Panc1 (cell line): ENCODE measurements at regions not wholly inside any gene's neighbourhood (a gene's known extent, or its start where the extent isn't known, plus 50 kb on each side); places are given as distances from the start of the nearest gene placed in this dataset.

Experiments
- CTCF ChIP-seq: fragments of 450-650 bp; IDR thresholded peaks from 2 replicates; pipeline ENCODE4 v1.5.1; 2017; ENCODE audit warnings: mild to moderate bottlenecking
- POLR2AphosphoS5 ChIP-seq: IDR thresholded peaks from 2 replicates; pipeline ENCODE4 v1.6.1; 2012; ENCODE audit warnings: mild to moderate bottlenecking, low read depth, low read length, moderate library complexity
- REST ChIP-seq, 2 experiments: IDR thresholded peaks; 2 replicates each; pipeline ENCODE4 v1.6.1; 2011 to 2012; ENCODE audit warnings: low read depth in 2 of 2, control low read depth in 1 of 2, low read length in 1 of 2, mild to moderate bottlenecking in 1 of 2, moderate library complexity in 1 of 2; ENCODE audit not compliant: insufficient read depth in 1 of 2
- SIN3A ChIP-seq: IDR thresholded peaks from 2 replicates; pipeline ENCODE4 v1.6.1; 2012; ENCODE audit warnings: low read depth, mild to moderate bottlenecking, low read length, moderate library complexity, borderline replicate concordance; ENCODE audit not compliant: insufficient read depth
- TCF7L2 ChIP-seq: IDR thresholded peaks from 2 replicates; pipeline ENCODE4 v1.6.1; 2011; ENCODE audit warnings: mild to moderate bottlenecking, low read depth, low read length, inconsistent platforms

GRCh38 chr13:44165221-44165888 lies 208.3 kb upstream of the SERP2 start:
- TF ChIP-seq CTCF (no peak), POLR2AphosphoS5 (no peak), REST (IDR thresholded peaks at IDR 0.05; ENCODE audit: insufficient read depth in 1 of 2, low read depth in 2 of 2, low read length in 1 of 2) (no peak), SIN3A (no peak), TCF7L2 (no peak)
